CD4-positive, alpha-beta T cell treated with Interleukin-17A for 1 hour (primary cell): ENCODE measurements at regions not wholly inside any gene's neighbourhood (a gene's known extent, or its start where the extent isn't known, plus 50 kb on each side); places are given as distances from the start of the nearest gene placed in this dataset.
"Not testable (repeated sequence)": the region's sequence is repeated elsewhere in the genome, so short reads cannot be mapped to it uniquely, and the experiment has no call there.

Experiments
- DNase-seq: peaks from one replicate; pipeline ENCODE4 v3.0.0-alpha.2; 2020

- DNase-seq, result no peak
Observed at GRCh38 chr6:130720076-130720715, 107.0 kb upstream of the SMLR1 start.

DNA sequence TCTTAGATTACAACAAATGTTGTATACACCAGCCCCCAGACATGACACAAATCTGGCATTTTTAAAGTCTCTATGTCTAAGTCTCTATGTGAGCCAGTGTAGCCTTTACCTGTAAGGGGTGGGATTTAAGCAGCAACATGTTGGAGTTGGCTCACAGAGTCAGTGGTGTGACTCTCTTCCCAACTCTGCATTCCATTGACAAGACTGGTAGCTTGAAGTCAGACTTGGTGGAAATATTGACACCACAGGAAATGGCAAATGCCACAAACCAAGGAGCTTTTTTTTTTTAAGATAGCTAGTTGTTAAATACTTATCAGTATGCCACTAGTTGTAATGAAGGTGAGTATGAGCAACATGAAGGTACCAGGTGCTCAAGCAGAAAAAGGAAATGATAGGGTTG is 103.1 kb upstream of the SMLR1 start:
- DNase-seq, result peak; percentile 7

DNA sequence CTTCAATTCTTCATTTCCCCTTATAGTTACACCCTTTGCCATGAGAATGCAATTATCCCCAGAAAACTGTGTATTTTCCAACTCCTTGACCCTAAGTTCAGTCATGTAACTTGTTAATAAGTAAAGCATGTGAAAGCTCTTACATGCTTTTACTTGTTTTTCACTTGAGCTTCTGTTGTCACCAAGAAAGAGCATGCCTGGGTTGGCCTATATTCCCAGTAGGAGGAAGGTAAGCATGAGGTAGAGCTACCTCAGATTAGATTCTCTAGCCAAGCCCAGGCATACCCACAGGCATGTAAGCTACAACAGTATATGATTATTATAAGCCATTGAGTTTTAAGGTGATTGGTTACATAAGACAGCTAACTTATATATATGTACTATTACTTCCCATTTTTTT is 101.7 kb upstream of the SMLR1 start:
- no peak for DNase-seq

- not testable (repeated sequence) for DNase-seq
Observed at GRCh38 chr6:130728064-130728463, 99.1 kb upstream of the SMLR1 start.

DNA sequence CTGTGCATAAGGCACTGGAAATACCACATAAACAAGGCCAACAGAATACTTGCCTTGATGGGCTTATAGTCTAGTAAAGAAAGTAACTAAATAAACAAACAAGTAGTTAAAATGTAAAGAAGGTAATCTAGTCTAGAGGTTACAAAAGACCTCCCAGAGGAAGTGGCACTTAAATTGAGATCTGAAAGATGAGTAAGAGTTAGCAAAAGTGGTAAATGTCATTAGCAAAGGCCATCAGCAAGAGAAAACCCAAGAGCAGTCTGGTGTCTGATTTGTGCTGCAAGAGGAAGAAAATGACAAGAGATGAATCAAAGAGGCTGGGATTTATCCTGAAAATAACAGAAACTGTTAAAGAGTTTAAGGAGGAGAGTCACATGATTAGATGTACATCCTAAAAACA is 96.6 kb upstream of the SMLR1 start:
- no peak for DNase-seq

- no peak for DNase-seq
Observed at GRCh38 chr6:130734161-130734560, 93.0 kb upstream of the SMLR1 start.

- DNase-seq, result no peak
Observed at GRCh38 chr6:130740308-130740707, 86.9 kb upstream of the SMLR1 start.

GRCh38 chr6:130742131-130742681 is 85.0 kb upstream of the SMLR1 start:
- DNase-seq, result no peak

DNA sequence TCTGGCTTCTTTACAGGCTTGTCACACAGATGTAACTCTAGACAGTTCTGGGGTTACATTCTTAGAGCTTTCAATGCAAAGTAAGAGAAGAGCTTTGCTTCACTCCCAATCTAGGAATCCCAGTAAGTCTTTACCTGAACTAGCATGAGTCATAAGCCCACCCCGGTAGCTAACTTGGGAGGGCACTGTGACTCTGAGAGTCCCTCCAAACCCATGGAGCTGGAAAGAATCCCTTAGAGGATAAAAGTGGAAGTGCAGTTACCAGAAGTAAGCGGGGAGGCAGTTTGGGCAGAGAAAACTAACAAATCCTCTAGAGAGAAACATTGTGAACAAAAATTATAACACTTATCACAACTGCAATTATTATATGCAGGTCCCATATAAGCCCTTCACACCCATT is 84.0 kb upstream of the SMLR1 start:
- no peak for DNase-seq

GRCh38 chr6:130744576-130745366 is 82.4 kb upstream of the SMLR1 start:
- DNase-seq, result no peak

DNA sequence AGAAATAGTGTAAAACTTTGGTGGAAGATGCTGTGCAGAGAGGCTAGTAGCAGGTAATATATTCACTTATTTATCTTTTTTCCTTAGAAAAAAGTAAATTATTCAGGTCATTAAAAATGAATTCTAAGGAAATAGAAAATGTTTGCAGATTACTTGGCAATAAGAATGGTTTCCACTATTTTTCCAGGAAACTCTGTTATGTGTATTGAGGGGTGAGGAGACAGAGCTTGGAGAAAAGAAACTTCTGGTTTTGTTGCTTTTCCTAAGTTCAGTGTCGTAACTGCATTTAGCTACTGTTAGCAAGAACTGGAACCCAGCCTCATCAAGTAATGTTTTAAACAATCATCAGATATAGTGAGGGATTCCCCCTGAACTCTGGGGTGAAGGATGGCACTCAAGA is 79.2 kb upstream of the SMLR1 start:
- DNase-seq, result no peak

DNA sequence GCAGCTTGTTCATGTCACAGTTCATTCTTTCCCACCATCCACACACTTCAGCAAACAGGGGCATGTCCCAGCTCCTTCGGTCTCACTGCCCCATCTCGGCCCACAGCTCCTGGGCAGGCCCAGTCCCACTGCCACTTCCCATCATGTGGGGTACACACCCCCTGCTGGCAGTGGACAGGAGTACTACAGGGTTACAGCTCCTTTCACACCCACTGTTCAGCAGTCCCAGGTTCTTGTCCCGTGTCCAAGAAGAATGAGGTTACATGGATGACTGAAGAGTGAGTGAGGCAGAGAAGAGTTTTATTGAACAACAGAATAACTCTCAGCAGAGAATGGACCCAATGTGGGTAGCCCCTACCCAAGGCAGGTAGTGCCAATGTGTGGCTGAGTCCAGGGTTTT is 77.8 kb upstream of the SMLR1 start:
- DNase-seq, result no peak

- DNase-seq, result no peak
Observed at GRCh38 chr6:130752267-130752666, 74.9 kb upstream of the SMLR1 start.

DNA sequence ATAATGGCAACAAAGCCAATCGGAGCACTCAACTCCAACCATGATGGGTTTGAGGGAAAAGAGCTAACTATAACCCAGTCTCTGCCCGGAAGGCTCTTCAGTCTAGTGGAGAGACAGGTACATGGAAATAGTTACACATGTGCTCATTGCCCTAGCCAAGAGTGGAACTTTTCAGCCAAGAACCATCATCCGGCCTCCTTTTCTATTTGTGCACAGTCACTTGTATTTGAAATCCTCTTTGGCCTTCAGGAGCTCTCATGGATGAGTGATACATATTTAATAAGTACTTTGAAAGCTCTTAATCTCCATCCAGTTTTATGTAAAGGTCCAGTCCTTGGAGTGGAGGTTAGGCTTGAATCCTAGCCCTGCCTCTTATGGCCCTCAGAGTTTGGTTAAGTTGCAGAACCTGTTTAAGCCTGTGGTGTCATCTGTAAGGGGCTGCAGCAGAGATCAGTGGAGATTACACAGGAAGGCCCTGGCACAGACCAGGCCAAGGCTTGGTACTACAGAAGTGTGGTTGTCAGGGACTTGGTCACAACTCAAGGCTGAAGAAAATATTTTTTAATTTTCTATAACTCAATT is 72.3 kb upstream of the SMLR1 start:
- DNase-seq, result no peak

- DNase-seq, result no peak
Observed at GRCh38 chr6:130755368-130756034, 71.7 kb upstream of the SMLR1 start.

GRCh38 chr6:130756824-130757223 is 70.4 kb upstream of the SMLR1 start:
- DNase-seq, result no peak

DNA sequence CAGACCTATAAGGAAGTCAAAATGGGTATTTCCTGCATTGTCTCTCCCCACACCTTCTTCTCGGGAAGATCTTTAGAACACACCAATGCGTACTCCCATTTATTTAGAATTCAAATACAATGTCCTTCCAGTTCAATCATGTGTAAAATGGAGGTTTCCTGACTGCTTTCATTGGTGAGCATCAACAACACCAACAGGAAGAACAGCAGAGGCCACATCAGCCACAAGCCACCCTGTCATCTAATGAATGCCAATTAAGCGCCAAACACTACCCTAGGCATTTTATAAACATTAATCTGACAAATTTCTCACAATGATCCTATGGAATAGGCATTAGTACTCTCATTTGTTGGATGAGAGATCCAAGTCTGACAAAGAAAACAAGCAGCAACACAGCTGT is 68.4 kb upstream of the SMLR1 start:
- peak; percentile 33 for DNase-seq

DNA sequence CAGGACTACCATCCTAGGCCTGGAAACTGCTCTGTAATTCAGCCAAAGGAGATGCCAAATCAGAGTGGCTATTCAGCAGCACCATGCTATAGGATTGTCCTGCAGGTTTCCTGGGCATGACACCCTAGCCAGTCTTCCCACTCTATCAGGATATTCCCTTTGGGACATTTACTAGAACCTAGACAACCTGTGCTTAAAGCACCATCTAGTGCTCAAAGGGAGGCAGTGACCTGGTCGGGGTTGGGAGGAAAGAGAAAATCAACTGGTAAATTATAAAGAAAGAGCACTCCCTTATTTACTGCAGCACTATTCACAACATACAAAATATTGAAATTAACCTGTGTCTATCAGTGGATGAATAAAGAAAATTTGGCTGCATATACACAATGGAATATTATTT is 67.2 kb upstream of the SMLR1 start:
- DNase-seq, result no peak

- no peak for DNase-seq
Observed at GRCh38 chr6:130761286-130761685, 65.9 kb upstream of the SMLR1 start.

GRCh38 chr6:130765181-130765727 is 62.0 kb upstream of the SMLR1 start:
- no peak for DNase-seq

- no peak for DNase-seq
Observed at GRCh38 chr6:130766239-130767144, 60.7 kb upstream of the SMLR1 start.

- DNase-seq, result no peak
Observed at GRCh38 chr6:130769861-130770260, 57.3 kb upstream of the SMLR1 start.
